ENCODE measurements at regions not wholly inside any gene's neighbourhood (a gene's known extent, or its start where the extent isn't known, plus 50 kb on each side); places are given as distances from the start of the nearest gene placed in this dataset.

DNA sequence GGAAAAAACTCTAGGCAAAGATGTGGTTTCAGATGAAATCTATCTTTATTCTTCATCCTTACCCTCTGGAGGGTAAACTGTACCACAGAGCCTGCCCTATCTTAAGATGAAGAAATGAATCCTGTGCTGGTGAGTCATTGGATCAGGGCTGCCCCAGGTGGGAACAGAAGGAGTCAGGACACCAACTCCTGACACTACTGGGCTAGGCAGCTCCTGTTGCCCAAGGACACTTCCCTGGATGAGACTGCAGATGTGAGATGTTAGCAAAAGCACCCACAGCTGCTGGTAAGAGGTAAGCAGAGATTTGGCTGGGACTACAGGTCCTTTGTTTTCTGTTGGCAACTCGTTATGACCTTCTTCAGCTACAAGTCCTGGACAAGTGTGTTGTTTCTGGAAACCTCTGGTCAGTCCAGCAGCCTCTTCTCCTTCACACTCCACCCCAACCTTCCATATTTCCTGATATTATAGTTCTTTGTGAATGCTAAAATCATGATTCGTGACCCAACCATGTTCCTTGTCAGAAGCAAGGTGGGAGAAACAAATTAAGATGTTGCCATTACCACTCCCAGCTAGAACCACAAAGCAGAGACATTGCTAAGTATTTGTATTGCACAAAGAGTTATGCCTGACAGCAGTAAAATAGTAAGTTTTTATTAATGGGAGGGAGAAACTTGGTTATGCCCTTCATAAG is 104.2 kb upstream of the TGFBR2 start:
- TF ChIP-seq, protein P1, sequence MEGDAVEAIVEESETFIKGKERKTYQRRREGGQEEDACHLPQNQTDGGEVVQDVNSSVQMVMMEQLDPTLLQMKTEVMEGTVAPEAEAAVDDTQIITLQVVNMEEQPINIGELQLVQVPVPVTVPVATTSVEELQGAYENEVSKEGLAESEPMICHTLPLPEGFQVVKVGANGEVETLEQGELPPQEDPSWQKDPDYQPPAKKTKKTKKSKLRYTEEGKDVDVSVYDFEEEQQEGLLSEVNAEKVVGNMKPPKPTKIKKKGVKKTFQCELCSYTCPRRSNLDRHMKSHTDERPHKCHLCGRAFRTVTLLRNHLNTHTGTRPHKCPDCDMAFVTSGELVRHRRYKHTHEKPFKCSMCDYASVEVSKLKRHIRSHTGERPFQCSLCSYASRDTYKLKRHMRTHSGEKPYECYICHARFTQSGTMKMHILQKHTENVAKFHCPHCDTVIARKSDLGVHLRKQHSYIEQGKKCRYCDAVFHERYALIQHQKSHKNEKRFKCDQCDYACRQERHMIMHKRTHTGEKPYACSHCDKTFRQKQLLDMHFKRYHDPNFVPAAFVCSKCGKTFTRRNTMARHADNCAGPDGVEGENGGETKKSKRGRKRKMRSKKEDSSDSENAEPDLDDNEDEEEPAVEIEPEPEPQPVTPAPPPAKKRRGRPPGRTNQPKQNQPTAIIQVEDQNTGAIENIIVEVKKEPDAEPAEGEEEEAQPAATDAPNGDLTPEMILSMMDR (IDR thresholded peaks at IDR 0.05; ENCODE audit: poor library complexity), result no peak
- TF ChIP-seq EZH2 (IDR thresholded peaks at IDR 0.05; ENCODE audit: borderline replicate concordance) (no peak), EZH2phosphoT487 (IDR thresholded peaks at IDR 0.05; ENCODE audit: low read depth, severe bottlenecking, unreplicated experiment) (no peak)

All from hepatocyte (in vitro differentiated cells).